Keratinocyte (primary cell): ENCODE measurements at regions not wholly inside any gene's neighbourhood (a gene's known extent, or its start where the extent isn't known, plus 50 kb on each side); places are given as distances from the start of the nearest gene placed in this dataset.
A peak's percentile ranks its signal among the peaks of the same experiment; 100 is the strongest.

ENCODE experiments used
- DNase-seq: peaks from one replicate; pipeline ENCODE4 v3.0.0-alpha.2; 2011; ENCODE audit warnings: low read depth, missing footprints, low spot score
- FAIRE-seq: peaks from 2 replicates; lab custom pipeline; 2011; peaks lifted over from hg19 to GRCh38; lab: Jason Lieb, UNC
- H2AFZ ChIP-seq: 2 replicates; pipeline ENCODE4 v1.6.0; 2012; ENCODE audit warnings: low read length, control low read depth, inconsistent platforms; ENCODE audit not compliant: control insufficient read depth
- H3K27ac ChIP-seq: 2 replicates; pipeline ENCODE4 v1.5.1; 2011; ENCODE audit warnings: low read length; ENCODE audit not compliant: control insufficient read depth, insufficient read depth
- H3K27me3 ChIP-seq: 3 replicates; pipeline ENCODE4 v1.6.0; 2011; ENCODE audit warnings: low read length; ENCODE audit not compliant: control insufficient read depth, insufficient read depth; ENCODE audit errors: extremely low read depth
- H3K36me3 ChIP-seq, 2 experiments: 2 replicates in 1 of 2; 3 replicates in 1 of 2; pipeline ENCODE4 v1.5.1; 2011; ENCODE audit warnings: low read length in 2 of 2, mild to moderate bottlenecking in 1 of 2; ENCODE audit not compliant: control insufficient read depth in 2 of 2, insufficient read depth in 2 of 2; ENCODE audit errors: extremely low read depth in 1 of 2
- H3K4me1 ChIP-seq: 3 replicates; pipeline ENCODE4 v1.5.1; 2011; ENCODE audit warnings: low read length; ENCODE audit not compliant: control insufficient read depth, insufficient read depth; ENCODE audit errors: extremely low read depth
- H3K4me2 ChIP-seq: 3 replicates; pipeline ENCODE4 v1.6.0; 2011; ENCODE audit warnings: low read depth, low read length; ENCODE audit not compliant: control insufficient read depth, insufficient read depth; ENCODE audit errors: extremely low read depth
- H3K4me3 ChIP-seq, 3 experiments: fragments of 200-600 bp in 1 of 3; sonication (generic) in 1 of 3; 2 replicates in 2 of 3; 3 replicates in 1 of 3; pipeline ENCODE4 v1.5.1; 2011 to 2016; ENCODE audit warnings: low read length in 3 of 3, mild to moderate bottlenecking in 3 of 3, control low read depth in 2 of 3, inconsistent platforms in 1 of 3, low read depth in 1 of 3, mixed read lengths in 1 of 3, mixed run types in 1 of 3, moderate library complexity in 1 of 3; ENCODE audit not compliant: control insufficient read depth in 2 of 3, insufficient read depth in 2 of 3; ENCODE audit errors: extremely low read depth in 1 of 3
- H3K79me2 ChIP-seq: 2 replicates; pipeline ENCODE4 v1.6.0; 2012; ENCODE audit warnings: low read length; ENCODE audit not compliant: control insufficient read depth, insufficient read depth
- H3K9ac ChIP-seq: 3 replicates; pipeline ENCODE4 v1.6.0; 2011; ENCODE audit warnings: low read length; ENCODE audit not compliant: control insufficient read depth, insufficient read depth; ENCODE audit errors: extremely low read depth
- H3K9me1 ChIP-seq: 3 replicates; pipeline ENCODE4 v1.6.0; 2011; ENCODE audit warnings: low read length; ENCODE audit not compliant: control insufficient read depth, insufficient read depth; ENCODE audit errors: extremely low read depth
- H3K9me3 ChIP-seq: 2 replicates; pipeline ENCODE4 v1.5.1; 2012; ENCODE audit warnings: low read depth, low read length; ENCODE audit not compliant: control insufficient read depth
- H4K20me1 ChIP-seq: 3 replicates; pipeline ENCODE4 v1.6.0; 2011; ENCODE audit warnings: low read length; ENCODE audit not compliant: control insufficient read depth, insufficient read depth; ENCODE audit errors: extremely low read depth
- EZH2 ChIP-seq: IDR thresholded peaks from one replicate; pipeline ENCODE4 v1.6.1; 2012; ENCODE audit warnings: inconsistent platforms, mild to moderate bottlenecking, low read length, moderate library complexity
- dilution Hi-C: fragments of 300-500 bp; cut with MboI; formaldehyde crosslinking; loops from one replicate; pipeline ENCODE4 v1.7.0; 2020; ENCODE audit warnings: low sequenced_read_pairs; ENCODE audit not compliant: extremely low pct_ligation_motif_present
- TF ChIP-seq, protein P1 (sequence below), 3 experiments: IDR thresholded peaks in 1 of 3; conservative IDR thresholded peaks in 1 of 3; optimal IDR thresholded peaks in 1 of 3; 2 replicates in 2 of 3; 3 replicates in 1 of 3; pipeline versions ENCODE3 to v1.5.1; 2011; ENCODE audit warnings: low read length in 3 of 3, mild to moderate bottlenecking in 3 of 3, moderate library complexity in 2 of 3, control low read depth in 1 of 3, inconsistent platforms in 1 of 3; ENCODE audit not compliant: insufficient read depth in 2 of 3; ENCODE audit errors: extremely low read depth in 1 of 3

- no peaks in the 10 kb centered on the region for H3K9me3 ChIP-seq
- dilution Hi-C loops, result no loop called here
- H3K9me1 ChIP-seq, result no peaks in the 10 kb centered on the region
- H3K9ac ChIP-seq, result no peak overlapping the region
- peak overlapping the region; percentile 55 for H3K4me2 ChIP-seq
- H3K36me3 ChIP-seq, result no peaks in the 10 kb centered on the region
- FAIRE-seq (no peak), DNase-seq (no peak)
- H3K27me3 ChIP-seq, result no peaks in the 10 kb centered on the region
- H3K4me1 ChIP-seq, result peaks cover 16% of the 10 kb centered on the region
- peak overlapping the region; percentile 18 for H3K27ac ChIP-seq
- H4K20me1 ChIP-seq, result no peaks in the 10 kb centered on the region
- peak overlapping the region in 1 of 3 experiments; percentile 51 for H3K4me3 ChIP-seq
- TF ChIP-seq, protein P1, sequence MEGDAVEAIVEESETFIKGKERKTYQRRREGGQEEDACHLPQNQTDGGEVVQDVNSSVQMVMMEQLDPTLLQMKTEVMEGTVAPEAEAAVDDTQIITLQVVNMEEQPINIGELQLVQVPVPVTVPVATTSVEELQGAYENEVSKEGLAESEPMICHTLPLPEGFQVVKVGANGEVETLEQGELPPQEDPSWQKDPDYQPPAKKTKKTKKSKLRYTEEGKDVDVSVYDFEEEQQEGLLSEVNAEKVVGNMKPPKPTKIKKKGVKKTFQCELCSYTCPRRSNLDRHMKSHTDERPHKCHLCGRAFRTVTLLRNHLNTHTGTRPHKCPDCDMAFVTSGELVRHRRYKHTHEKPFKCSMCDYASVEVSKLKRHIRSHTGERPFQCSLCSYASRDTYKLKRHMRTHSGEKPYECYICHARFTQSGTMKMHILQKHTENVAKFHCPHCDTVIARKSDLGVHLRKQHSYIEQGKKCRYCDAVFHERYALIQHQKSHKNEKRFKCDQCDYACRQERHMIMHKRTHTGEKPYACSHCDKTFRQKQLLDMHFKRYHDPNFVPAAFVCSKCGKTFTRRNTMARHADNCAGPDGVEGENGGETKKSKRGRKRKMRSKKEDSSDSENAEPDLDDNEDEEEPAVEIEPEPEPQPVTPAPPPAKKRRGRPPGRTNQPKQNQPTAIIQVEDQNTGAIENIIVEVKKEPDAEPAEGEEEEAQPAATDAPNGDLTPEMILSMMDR (optimal IDR thresholded peaks at IDR 0.05 in 1 of 3, IDR thresholded peaks at IDR 0.05 in 1 of 3, conservative IDR thresholded peaks at IDR 0.05 in 1 of 3; ENCODE audit: extremely low read depth in 1 of 3, insufficient read depth in 2 of 3, low read length in 3 of 3), result no peak
- no peak for TF ChIP-seq EZH2
- no peak overlapping the region for H2AFZ ChIP-seq
- H3K79me2 ChIP-seq, result no peaks in the 10 kb centered on the region
Observed at GRCh38 chr21:17003258-17003615, 509.6 kb upstream of the CXADR start.

- Histone ChIP-seq H3K9me1 (no peaks in the 10 kb centered on the region), H3K27ac (peak overlapping the region; percentile 59), H3K9me3 (no peaks in the 10 kb centered on the region), H3K79me2 (no peaks in the 10 kb centered on the region), H3K27me3 (no peaks in the 10 kb centered on the region), H2AFZ (peak overlapping the region; percentile 49), H3K4me3 (peak overlapping the region in 2 of 3 experiments; percentile 17 to 51), H3K4me2 (peak overlapping the region; percentile 55), H4K20me1 (no peaks in the 10 kb centered on the region), H3K9ac (peak overlapping the region; percentile 2), H3K4me1 (peaks cover 16% of the 10 kb centered on the region), H3K36me3 (no peaks in the 10 kb centered on the region)
- FAIRE-seq, result peak; percentile 75
- DNase-seq, result peak; percentile 13
- dilution Hi-C loops, result no loop called here
- TF ChIP-seq EZH2, result no peak
- TF ChIP-seq, protein P1 (optimal IDR thresholded peaks at IDR 0.05 in 1 of 3, IDR thresholded peaks at IDR 0.05 in 1 of 3, conservative IDR thresholded peaks at IDR 0.05 in 1 of 3; ENCODE audit: extremely low read depth in 1 of 3, insufficient read depth in 2 of 3, low read length in 3 of 3), result no peak
Observed at GRCh38 chr21:17003763-17004373, 509.0 kb upstream of the CXADR start.
